T-helper 9 cell (primary cell): ENCODE measurements at regions not wholly inside any gene's neighbourhood (a gene's known extent, or its start where the extent isn't known, plus 50 kb on each side); places are given as distances from the start of the nearest gene placed in this dataset.
"Not testable (repeated sequence)": the region's sequence is repeated elsewhere in the genome, so short reads cannot be mapped to it uniquely, and the experiment has no call there.

Source experiments
- DNase-seq: peaks from one replicate; pipeline ENCODE4 v3.0.0-alpha.2; 2020

DNA sequence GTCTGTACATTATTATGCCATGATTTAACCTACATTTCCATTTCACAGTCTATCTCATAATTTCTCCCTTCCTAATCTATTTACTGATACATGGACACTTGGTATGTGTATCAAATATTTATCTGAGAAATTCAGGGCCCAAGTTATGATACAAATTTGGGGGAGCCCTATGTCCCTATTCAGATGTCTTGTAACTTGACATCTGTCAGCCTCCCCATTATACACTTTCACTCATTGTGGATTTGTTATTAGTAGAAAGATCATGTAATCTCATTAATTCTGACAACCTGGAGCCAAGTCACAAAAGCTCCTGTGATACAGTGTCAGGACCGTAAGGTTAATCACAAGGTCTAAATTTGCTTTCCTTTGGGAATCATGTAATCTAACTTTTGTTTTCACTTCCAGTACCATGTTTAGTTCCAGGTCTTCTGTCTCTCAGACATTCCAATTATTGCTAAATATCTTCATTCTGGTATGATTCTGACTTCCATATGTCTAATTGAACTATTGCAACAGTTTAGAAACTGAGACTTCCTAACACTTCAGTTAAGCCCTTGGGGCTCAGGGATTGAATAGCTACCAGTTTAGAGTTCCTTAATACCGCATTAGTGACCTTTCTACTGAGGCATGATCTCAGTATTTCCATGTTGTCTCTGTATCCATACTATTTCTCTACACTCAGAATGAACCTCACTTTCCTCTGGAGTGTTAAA is 182.9 kb upstream of the NUDT12 start:
- DNase-seq: no peak

DNA sequence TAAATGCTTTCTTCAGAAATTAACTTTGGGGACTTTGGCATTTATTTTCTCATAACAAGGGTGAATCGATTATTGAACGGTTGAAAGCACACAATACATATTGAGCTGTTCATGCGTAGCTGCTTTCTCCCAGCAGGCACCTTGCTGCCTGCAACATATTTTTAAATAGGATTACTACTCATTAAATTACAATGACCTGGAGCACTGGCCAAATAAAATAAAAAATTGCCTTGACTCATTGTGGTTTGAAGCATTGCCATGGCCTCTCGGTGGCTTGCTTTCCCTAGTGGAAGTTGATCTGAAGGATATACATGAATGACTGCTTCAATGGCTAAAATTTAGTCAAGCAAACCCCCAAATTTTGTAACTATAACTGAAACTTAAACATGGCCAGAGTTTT is 181.6 kb upstream of the NUDT12 start:
- no peak for DNase-seq

DNA sequence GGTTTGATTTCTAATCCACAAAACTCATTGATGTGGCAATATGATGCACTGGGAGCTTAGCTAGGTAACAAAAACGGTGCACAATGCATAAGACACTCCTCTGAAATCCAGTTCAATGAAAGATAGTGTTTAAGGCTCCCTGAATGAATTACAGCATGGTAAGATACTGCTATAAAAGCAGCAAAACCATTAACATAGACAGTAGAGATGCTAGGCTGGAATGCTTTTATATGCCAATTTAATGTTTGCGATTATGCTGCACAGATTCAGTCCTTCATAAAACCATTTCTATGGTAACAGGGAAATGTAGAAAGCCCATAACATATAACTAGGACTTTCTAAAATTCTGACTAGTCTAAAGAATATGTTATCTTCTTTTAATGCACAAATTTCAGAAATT is 180.8 kb upstream of the NUDT12 start:
- no peak for DNase-seq

DNA sequence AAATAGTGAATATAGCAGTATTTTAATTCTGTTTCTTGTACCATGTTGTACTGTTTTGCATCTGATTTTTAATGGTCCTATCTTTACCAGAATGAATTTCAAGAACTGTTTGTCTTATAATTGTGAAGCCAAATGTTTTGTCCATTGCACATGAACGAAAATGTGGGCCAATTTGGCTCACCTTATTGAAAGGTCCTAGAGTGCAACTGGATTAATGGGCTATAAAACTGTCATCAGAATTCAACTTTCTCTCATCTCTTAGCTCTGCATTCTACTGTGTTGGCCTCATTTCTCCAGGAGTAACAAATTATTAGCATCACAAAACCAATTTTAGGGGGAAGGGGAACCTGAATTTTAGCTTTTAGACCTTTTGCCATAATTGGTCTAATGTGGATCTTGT is 179.4 kb upstream of the NUDT12 start:
- no peak for DNase-seq

DNA sequence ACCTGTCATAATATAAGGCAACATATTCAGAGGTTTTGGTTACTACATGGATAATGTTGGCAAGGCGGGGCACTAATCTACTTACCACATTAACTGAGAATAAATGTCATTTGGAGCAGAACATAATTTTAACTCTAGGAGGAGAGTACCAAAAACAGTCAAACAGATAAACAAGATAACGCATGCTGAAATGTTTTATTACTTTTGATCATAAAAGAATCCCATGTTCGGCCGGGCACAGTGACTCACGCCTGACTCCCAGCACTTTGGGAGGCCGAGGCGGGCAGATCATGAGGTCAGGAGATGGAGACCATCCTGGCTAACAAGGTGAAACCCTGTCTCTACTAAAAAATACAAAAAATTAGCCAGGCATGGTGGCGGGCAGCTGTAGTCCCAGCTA is 173.8 kb upstream of the NUDT12 start:
- DNase-seq: not testable (repeated sequence)

DNA sequence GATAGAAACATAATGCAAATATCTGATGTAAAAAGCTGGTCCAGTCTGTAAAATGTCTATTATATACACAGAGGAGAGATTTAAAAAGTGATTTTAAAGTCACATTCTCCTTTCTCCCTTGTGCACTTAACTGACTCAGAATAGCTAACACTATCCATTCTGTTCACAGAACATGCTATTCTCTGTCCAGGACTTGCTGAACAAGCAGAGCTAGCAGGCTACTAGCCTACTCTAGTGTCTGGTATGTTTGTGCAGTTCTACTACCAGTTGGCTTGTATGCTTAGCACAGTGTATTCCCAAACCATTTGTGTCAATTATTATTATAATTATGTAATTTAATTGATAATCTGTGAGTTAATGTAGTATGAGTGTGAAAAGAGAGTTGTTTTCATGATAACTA is 161.7 kb upstream of the NUDT12 start:
- DNase-seq: no peak

DNA sequence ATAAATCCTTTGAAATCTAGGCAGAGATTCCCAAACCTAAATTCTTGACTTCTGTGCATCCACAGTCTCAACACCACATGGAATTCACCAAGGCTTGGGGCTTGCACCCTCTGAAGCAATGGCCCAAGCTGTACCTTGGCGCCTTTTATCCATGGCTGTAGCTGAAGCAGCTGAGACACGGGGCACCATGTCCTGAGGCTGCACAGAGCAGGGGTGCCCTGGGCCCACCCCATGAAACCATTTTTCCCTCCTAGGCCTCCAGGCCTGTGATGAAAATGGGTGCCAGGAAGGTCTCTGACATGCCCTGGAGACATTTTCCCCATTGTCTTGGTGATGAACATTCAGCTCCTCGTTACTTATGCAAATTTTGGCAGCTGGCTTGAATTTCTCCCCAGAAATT is 158.6 kb upstream of the NUDT12 start:
- DNase-seq: no peak

DNA sequence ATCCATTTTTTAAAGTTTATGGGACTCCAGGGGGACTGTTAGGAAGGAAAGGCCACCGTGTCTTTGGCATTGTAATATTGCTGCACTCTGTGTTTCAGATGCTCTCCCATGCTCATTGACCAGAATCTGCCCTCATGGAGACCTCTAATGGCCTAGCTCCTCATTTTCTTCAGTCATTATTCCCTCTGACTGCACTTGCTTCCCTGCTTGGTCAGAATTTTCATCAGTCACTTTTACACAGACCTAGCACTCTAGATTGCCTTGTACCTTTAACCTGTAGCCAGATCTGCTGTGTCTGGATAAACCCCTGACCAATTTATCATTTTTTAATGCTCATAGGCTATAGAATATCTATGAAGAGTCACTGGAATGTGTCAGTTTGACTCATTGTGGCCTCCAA is 155.5 kb upstream of the NUDT12 start:
- no peak for DNase-seq

DNA sequence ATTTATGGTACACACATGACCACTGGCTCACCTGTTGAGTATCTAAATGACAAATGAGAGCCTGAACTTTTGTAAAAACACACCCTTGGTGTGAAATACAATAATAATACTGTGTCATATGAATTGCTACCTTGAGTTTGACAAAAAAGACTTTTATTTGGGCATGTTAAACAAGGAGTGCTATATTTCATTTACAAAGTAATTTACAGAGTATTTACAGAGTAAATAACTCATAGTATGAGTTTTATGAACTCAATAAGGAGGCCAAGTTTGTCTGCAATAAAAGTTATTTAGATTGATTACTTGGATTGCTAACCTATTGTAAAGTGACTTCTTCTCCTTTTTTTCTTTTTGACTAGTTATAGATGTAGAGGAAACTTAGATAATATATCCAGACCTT is 146.0 kb upstream of the NUDT12 start:
- no peak for DNase-seq

DNA sequence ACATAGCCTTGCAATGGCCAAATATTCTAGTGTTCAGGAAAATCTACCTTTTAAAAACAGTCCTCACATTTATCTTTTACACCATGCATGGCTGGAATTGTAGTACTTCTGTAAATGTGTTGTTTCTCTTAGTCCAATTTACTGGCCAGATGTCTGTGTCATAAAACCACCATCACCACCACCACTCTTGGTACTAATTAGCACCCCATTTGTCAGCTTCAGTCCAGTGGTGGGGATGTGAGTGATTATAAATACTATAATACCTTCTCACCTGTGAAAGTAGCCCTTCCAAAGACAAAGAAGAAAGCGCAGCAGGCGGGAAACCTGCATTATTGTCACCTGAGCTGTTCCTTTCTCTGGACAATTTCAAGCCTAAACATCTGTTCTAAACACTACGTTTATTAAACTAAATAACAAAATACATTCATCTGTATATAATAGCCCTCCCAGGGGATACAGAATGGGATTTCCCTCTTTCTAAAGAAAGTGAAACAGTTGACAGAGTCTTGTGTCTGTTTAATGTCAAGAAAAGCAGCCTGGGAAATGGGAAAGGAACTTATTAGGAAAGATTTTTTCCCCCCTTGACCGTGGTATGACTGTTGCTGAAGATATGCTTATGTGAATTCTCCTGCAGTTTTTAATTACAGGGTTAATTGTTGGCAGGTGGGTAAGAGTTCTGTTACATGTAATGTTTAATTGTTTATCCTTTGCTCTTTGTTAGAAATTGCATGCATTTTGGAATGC is 144.5 kb upstream of the NUDT12 start:
- no peak for DNase-seq

DNA sequence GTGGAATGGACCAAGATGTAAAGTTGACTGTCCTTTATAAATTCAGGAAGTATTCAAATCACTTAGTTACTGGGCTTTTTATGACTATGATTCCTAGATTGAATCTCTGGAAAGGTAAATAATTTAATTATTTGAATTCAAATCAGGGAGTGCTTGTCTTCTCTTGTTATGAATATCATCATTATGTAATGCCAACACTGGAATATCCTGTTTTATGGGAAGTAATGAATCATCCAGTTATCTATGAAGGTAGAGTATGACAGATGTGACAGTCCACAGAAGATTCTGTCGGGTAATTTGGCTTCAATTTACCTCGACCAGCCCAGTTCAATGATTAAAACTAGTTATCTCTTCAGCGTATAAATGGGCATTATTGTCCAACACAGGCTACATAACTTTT is 141.0 kb upstream of the NUDT12 start:
- no peak for DNase-seq

DNA sequence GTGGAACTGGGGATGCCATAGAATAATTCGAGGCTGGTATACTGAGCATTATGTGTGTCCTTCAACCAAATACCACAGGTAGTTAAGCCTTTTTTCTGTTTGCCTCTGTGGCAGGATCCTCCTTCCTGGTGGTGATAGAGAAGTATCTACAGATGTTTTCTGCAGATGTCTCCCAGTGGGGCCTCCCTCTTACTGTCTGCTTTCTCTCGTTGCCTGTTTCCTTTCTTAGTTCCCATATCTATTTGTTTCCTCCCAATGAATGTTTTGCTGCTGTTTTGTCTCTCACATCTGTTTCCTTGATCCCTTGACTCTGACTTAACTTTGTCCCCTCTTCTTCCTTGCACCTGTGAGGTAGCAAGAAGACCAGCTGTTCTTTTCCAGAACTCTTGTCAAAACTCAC is 130.9 kb upstream of the NUDT12 start:
- no peak for DNase-seq

DNA sequence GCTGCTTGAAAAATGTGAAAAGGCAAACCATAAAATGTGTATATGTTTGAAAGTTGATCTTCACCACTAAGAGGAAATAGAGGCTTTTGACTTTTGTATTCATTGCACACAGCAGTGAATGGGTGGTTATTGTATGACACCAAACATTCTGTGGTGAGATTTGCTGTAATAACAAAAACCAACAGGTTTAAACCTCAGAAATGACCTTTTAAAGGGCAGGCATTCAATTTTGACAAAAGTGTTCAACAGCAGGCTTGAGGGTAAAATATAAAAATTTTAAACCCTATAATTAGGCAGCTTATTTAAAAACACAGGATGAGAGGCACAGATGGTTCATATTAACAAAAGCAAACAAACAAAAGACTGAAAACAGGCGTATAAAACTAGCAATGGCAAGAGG is 128.1 kb upstream of the NUDT12 start:
- no peak for DNase-seq

DNA sequence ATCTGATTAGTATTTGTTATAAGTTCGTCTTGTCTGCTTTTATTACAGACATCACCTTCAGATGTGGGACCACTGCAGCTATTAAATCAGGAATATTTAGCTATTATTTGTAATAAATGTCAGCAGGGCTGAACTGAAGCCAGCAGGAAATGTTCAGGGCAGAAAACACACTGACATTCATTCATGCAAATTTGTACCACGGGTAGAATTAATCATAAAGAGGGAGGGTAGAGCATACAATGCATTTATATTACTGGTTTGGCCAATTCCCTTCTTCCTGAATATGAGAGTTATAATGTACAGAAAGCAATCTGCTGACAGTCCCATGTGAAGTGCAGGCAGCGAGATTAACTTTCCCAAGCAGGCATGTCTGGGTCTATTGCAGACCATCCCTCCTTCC is 117.3 kb upstream of the NUDT12 start:
- no peak for DNase-seq

DNA sequence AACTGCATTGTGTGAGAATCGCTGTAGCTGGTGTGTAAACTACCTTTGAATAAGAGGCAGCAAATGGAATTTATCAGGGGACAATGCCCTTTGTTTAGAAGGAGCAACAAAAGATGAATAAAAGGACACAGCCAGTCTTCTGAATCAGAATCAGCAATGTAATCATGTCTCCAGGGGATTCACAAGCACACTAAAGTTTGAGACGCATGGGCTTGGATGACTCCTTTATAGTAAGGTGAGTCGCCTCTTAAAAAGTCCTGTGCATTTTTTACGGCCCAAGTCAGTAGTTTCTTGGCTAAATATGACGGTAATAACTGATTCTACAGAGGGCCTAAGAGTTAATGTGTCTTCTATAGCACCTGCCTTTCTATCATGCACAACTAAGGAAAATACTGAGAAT is 113.6 kb upstream of the NUDT12 start:
- not testable (repeated sequence) for DNase-seq

DNA sequence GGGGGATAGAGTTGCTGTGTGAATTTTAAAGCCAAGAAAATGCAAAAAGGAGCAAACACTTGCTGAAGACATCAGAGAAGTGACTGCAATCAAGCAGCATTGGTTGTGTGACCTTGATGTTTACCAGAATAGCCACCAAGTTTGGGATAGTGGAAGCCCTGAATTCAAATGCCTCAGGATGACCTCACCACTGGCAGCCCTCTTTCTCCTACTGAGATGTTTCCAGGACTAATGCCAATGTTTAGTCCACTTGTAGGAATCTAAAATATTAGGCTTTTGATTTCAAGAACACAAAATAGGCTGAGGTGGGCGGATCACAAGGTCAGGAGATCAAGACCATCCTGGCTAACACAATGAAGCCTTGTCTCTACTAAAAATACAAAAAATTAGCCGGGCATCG is 112.2 kb upstream of the NUDT12 start:
- DNase-seq: no peak

DNA sequence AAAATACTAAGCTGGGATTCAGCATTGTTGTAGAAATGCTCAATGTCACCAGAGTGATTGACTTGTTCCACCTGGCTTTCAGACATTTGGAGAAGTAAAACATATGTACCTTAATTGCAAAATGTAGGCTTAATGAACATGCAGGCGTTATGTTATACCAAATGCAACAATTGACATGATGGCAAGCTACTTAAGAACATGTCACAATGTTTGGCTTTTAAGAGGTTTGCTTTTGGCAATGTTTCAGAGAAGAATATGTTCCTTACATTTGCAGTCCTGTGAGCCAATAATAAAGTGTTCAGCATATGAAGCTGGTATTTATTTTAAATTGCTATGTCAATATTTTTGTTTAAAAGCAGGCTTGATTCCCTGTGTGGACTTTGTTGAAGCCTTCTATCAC is 111.7 kb upstream of the NUDT12 start:
- DNase-seq: no peak

DNA sequence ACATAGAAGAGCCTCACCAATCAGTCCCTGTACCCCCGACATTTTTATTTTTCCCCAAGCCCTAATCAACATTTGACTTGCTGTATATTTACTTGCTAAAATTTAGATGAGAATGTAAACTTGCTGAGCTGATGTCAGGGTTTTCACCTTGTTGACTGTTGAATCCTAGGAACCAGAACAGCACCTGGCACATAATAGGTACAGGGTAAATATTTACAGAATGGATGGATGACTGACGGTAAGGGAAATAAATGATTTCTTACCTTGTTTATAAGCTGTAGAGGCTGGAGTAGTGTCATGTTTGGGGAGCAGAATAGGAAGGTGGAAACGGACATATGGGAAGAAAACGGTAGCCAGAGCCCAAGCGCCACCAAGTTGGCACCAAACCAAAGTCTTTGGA is 107.0 kb upstream of the NUDT12 start:
- no peak for DNase-seq

DNA sequence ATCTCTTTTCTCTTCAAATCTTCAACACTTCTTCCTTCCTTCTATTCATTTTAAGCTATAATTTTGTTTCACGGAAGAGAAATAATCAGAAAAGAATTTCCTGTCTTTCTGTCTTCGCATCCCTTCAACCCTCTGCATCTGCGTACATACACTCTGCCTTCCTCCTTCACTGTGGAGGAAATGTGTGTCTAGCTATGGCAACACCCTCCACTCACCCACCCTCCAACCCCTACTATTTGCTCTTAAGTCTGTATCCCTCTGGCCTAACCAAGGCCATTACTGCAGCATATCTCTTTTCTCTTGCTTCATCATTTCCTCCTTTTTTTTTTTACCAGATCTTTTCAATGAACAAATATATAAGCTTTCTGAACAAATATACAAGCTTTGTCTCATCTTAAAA is 105.7 kb upstream of the NUDT12 start:
- no peak for DNase-seq

DNA sequence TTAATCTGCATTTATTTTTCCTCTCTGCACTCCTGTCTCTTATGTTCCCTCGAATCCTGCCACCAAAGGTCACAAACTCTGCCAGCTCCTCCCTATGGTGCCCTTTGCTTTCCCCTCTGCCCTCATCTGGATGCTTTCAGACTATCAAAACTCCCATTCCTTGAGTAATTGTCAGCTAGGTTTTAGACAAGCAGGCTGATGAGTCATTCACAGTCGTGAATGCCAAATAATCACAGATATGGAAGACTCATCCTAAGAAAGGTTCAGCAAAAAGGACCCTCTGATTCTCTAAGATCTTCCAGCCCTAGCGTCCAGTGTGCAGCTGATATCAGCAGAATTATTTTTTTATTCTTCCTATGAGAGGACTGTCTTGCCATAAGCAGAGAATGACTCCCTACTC is 104.5 kb upstream of the NUDT12 start:
- DNase-seq: no peak

DNA sequence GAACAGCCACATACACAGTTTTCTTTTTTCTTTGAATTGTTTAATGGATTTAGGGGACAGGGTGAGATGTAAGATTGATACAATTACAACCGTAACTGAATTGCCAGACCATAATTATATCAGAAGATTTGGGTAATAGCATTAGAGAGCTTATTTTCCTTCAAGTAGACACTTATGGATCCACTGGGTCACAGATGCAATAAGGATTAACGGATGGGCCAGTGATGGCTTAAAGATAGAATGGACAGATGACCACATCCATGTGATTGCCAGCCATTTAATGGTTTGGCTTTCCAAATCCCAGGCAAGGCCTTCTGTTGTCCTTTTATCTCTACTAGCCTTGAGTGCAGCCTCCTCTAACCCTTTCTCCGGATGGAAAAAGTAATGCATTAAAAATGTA is 94.7 kb upstream of the NUDT12 start:
- no peak for DNase-seq

DNA sequence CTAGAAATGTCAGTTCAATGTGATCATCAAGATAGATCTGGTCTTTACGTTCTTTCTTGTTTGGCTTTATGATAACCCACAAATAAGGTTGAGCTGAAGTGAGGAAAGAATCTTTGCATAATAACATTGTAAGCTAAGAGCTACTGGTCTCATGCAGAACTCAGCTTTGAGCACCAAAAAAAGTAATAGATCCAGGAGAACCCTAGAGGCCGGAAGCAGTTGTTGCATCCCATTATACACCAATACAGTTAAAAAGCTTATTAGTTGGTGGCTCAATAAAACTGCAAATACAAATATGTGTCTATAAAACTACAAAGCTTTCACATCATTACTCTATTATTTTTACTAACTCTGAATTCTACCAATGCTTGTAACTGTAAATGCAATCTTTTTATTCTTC is 85.5 kb upstream of the NUDT12 start:
- no peak for DNase-seq

DNA sequence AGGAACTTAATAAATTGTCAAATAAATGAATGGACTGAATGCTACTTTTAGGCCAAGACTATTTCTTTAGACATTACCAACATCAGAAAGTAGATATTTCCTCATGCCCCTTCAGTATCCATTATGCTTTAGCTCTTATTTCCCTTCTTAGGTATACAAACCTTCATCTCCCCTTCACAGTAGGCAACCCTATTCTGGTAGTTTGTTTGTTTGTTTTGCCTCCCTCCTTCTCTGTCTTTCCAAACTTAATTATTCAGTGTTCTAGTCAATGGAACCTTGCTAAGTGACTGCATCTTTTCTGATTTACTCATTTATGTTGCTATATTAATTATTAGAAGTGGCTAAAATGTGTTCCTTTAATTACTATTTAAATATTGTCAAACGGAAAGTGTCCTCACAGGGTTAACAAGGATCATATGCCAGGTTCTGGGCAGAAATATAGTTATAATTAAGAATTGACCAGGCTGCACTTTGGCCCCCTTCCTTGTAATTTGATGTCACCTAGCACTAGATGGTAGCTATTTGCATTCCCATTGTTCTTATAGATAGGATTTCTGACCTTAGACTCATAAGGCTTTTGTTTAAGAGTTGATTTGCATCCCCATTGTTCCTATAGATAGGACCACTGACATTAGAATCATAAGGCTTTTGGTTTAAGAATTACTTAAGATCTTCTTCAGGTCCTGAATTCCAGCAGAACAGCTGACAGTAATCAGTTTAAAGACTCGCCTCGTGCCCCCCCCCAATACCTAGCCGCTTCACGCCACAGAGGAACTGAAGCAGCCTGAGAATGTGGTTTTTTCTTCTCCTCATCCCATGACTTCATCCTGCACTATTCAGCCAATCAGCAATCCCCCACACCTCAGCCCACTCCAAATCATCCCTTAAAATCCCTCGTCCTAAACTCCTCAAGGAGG is 84.4 kb upstream of the NUDT12 start:
- no peak for DNase-seq

DNA sequence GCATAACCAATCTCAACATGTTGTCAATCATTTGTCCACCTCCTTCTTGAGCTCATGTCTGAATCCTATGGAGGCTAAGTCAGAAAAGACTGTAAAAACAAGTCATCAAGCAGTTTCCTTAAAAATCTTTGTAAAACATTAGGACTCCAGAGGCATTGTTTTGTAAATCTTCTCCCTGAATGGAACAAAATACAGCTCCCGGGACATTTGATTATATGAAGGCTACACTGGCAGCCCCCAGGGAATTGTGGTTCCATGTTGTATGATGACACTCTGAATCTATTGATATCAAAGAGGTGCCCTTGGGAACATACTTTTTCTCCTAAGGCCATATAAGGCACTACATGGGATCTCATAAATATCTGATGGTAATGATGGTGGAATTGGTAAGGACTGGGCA is 83.2 kb upstream of the NUDT12 start:
- DNase-seq: no peak
